ENCODE measurements at regions not wholly inside any gene's neighbourhood (a gene's known extent, or its start where the extent isn't known, plus 50 kb on each side); places are given as distances from the start of the nearest gene placed in this dataset. TPM values are rescaled to one million over a fixed set of nuclear protein-coding genes. Genes with fewer than 3 reads are reported as not detected.

Small RNAs in the stretch of these regions (small RNA-seq; reads per million reads assigned to genes)
- gene AC098590.2 (not detected), gene RN7SL193P (not detected)

Measured in occipital lobe (tissue), 1 donor.